SK-N-SH treated with all-trans-retinoic acid at 6 μM for 48 hours (cell line): ENCODE measurements at regions not wholly inside any gene's neighbourhood (a gene's known extent, or its start where the extent isn't known, plus 50 kb on each side); places are given as distances from the start of the nearest gene placed in this dataset.

Experiments
- ATAC-seq: fragments of 200-7000 bp; cut with Tn5 transposase; 3 replicates; pipeline ENCODE4 v1.9.1; 2020; ENCODE audit warnings: mild to moderate bottlenecking, moderate library complexity
- ARNTL ChIP-seq: fragments of 450-650 bp; formaldehyde crosslinking; IDR thresholded peaks from 2 replicates; pipeline ENCODE4 v1.5.0; 2020; ENCODE audit warnings: low read depth, mild to moderate bottlenecking, moderate library complexity, borderline replicate concordance
- BACH2 ChIP-seq: fragments of 250-450 bp; sonication (Bioruptor Pico); IDR thresholded peaks from 2 replicates; pipeline ENCODE4 v1.9.0; 2021; ENCODE audit warnings: mild to moderate bottlenecking, borderline replicate concordance
- CSDC2 ChIP-seq: fragments of 250-450 bp; sonication (Bioruptor Pico); IDR thresholded peaks from 2 replicates; pipeline ENCODE4 v1.5.0; 2020; ENCODE audit warnings: mild to moderate bottlenecking, moderate library complexity
- ESRRG ChIP-seq: fragments of 250-450 bp; sonication (Bioruptor Pico); IDR thresholded peaks from 2 replicates; pipeline ENCODE4 v1.6.1; 2021; ENCODE audit warnings: mild to moderate bottlenecking
- GLIS3 ChIP-seq: fragments of 250-450 bp; sonication (Bioruptor Pico); IDR thresholded peaks from 2 replicates; pipeline ENCODE4 v1.5.0; 2020; ENCODE audit warnings: mild to moderate bottlenecking, moderate library complexity
- ISL1 ChIP-seq: fragments of 250-450 bp; sonication (Bioruptor Pico); IDR thresholded peaks from 2 replicates; pipeline ENCODE4 v2.1.2; 2022; ENCODE audit warnings: mild to moderate bottlenecking, moderate library complexity
- OSR1 ChIP-seq: fragments of 250-450 bp; sonication (Bioruptor Pico); IDR thresholded peaks from 2 replicates; pipeline ENCODE4 v1.8.0; 2022; ENCODE audit warnings: moderate library complexity, mild to moderate bottlenecking, inconsistent platforms
- RARB ChIP-seq: fragments of 250-450 bp; sonication (Bioruptor Pico); IDR thresholded peaks from 2 replicates; pipeline ENCODE4 v1.8.0; 2021; ENCODE audit warnings: mild to moderate bottlenecking, moderate library complexity
- SNAI2 ChIP-seq: fragments of 250-450 bp; sonication (Bioruptor Pico); IDR thresholded peaks from 2 replicates; pipeline ENCODE4 v1.5.0; 2020; ENCODE audit warnings: mild to moderate bottlenecking, moderate library complexity
- TCF4 ChIP-seq: fragments of 250-450 bp; sonication (Bioruptor Pico); IDR thresholded peaks from 2 replicates; pipeline ENCODE4 v1.8.0; 2021; ENCODE audit warnings: mild to moderate bottlenecking, moderate library complexity, borderline replicate concordance
- TOX ChIP-seq: fragments of 250-450 bp; sonication (Bioruptor Pico); IDR thresholded peaks from 2 replicates; pipeline ENCODE4 v1.8.0; 2021; ENCODE audit warnings: mild to moderate bottlenecking, moderate library complexity, borderline replicate concordance
- ZC3H10 ChIP-seq: fragments of 250-450 bp; sonication (Bioruptor Pico); IDR thresholded peaks from 2 replicates; pipeline ENCODE4 v1.5.1; 2021; ENCODE audit warnings: mild to moderate bottlenecking, moderate library complexity
- ZFP3 ChIP-seq: fragments of 250-450 bp; sonication (Bioruptor Pico); IDR thresholded peaks from 2 replicates; pipeline ENCODE4 v1.5.0; 2020; ENCODE audit warnings: mild to moderate bottlenecking, moderate library complexity
- ZFP30 ChIP-seq: fragments of 450-650 bp; formaldehyde crosslinking; IDR thresholded peaks from 2 replicates; pipeline ENCODE4 v1.5.0; 2022; ENCODE audit warnings: mild to moderate bottlenecking, moderate library complexity
- ZNF565 ChIP-seq: fragments of 450-650 bp; formaldehyde crosslinking; conservative IDR thresholded peaks from 2 replicates; pipeline ENCODE4 v1.5.0; 2020; ENCODE audit warnings: low read depth, mild to moderate bottlenecking, moderate library complexity
- ZNF70 ChIP-seq: fragments of 450-650 bp; formaldehyde crosslinking; IDR thresholded peaks from 2 replicates; pipeline ENCODE4 v1.5.0; 2020; ENCODE audit warnings: mild to moderate bottlenecking, moderate library complexity
- TF ChIP-seq, protein P1 (sequence below): fragments of 250-450 bp; sonication (Bioruptor Pico); IDR thresholded peaks from 2 replicates; pipeline ENCODE4 v1.8.0; 2020; ENCODE audit warnings: mild to moderate bottlenecking, moderate library complexity, borderline replicate concordance
- TF ChIP-seq, protein P2 (sequence below): fragments of 250-450 bp; sonication (Bioruptor Pico); IDR thresholded peaks from 2 replicates; pipeline ENCODE4 v1.5.1; 2021; ENCODE audit warnings: mild to moderate bottlenecking, moderate library complexity
- TF ChIP-seq, protein P3 (sequence below): fragments of 250-450 bp; sonication (Bioruptor Pico); IDR thresholded peaks from 2 replicates; pipeline ENCODE4 v1.5.0; 2020; ENCODE audit warnings: mild to moderate bottlenecking, moderate library complexity
- TF ChIP-seq, protein P4 (sequence below): fragments of 250-450 bp; sonication (Bioruptor Pico); IDR thresholded peaks from 2 replicates; pipeline ENCODE4 v1.8.0; 2021; ENCODE audit warnings: low read depth, mild to moderate bottlenecking, moderate library complexity, borderline replicate concordance
- TF ChIP-seq, protein P5 (sequence below): fragments of 250-450 bp; sonication (Bioruptor Pico); IDR thresholded peaks from 2 replicates; pipeline ENCODE4 v1.5.1; 2020; ENCODE audit warnings: low read depth, mild to moderate bottlenecking, moderate library complexity

DNA sequence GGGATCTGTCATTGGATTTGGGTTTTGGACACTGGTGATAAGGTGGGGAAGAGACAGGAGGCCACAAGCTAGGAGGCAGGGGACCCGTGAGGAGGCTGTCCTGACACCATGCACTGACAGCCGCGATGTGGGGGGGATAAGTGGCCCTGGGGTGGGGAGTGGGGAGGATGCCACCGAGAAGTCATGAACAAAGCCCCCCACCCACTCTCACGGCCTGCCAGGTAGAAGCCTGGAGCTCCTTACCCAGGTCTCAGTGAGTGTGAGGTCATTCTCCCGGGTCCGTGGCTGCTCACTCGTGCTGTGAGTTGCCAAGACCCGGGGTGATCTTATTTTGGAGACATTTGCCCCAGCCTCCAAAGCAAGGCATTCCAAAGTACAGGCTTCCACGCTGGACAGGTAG lies 165.9 kb upstream of the TNRC6C start:
- TF ChIP-seq ESRRG (CRISPR knock-in tag): no peak
- no peak for ATAC-seq

DNA sequence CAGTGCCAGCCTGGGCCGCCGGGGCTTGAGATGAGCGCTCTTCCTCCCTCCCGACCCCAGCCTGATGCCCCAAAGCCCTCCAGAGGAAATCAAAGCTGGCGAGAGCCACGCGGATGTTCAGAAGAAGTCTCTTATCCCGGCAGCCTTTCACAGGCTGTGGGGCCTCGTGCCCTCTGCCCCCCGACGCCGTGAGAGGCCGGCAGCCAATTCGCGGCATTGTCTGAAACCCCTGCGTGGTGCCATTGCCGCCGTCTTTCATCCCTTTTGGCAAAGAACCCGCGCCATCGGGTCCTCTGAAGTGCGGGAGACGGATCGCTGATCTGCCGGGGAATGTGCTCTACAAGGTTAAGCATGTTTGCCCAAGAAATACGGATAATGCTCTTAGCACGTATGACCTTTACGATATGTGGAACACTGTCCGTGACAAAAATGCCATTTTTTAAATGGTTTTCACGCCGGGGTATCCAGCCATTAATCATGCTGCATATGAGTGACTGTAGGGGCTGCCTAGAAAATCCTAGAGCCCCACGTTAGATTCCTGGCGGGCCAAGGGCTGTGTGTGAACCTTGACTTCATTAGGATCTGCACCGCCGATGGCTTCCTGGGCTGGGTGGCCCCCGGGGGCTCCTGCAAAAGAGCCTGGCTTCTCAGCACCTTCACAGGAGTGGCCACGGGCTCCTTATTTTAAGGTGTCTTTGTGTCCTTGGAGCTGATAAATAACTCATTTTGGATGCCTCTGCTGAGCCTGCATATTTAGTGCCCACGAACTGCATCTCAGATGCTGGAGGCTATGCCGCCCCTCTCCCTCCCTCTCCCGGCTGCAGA lies 165.1 kb upstream of the TNRC6C start:
- ATAC-seq: no peak
- TF ChIP-seq OSR1 (CRISPR knock-in tag) (no peak), ESRRG (CRISPR knock-in tag) (no peak), ZC3H10 (CRISPR knock-in tag) (no peak), TCF4 (CRISPR knock-in tag) (no peak), ZFP3 (no peak), GLIS3 (CRISPR knock-in tag) (no peak), ZNF565 (CRISPR knock-in tag) (no peak), TOX (no peak)
- TF ChIP-seq, protein P1, sequence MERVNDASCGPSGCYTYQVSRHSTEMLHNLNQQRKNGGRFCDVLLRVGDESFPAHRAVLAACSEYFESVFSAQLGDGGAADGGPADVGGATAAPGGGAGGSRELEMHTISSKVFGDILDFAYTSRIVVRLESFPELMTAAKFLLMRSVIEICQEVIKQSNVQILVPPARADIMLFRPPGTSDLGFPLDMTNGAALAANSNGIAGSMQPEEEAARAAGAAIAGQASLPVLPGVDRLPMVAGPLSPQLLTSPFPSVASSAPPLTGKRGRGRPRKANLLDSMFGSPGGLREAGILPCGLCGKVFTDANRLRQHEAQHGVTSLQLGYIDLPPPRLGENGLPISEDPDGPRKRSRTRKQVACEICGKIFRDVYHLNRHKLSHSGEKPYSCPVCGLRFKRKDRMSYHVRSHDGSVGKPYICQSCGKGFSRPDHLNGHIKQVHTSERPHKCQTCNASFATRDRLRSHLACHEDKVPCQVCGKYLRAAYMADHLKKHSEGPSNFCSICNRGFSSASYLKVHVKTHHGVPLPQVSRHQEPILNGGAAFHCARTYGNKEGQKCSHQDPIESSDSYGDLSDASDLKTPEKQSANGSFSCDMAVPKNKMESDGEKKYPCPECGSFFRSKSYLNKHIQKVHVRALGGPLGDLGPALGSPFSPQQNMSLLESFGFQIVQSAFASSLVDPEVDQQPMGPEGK (CRISPR knock-in tag): no peak

DNA sequence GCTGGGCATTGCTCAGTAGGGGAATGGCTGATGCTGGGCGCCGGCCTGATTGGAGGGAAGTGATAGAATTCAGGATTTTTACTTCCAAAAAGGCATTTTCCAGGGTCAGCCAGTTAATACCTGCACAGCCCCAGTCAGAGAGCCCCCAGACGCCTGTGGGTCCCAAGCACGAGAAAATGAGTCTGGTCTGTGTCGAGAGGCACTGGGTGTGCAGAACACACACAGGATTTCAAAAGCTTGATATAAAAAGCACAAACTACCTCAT lies 164.6 kb upstream of the TNRC6C start:
- no peak for ATAC-seq
- TF ChIP-seq ZNF70 (no peak), ARNTL (CRISPR knock-in tag) (no peak), TOX (no peak), OSR1 (CRISPR knock-in tag) (no peak), ZFP30 (CRISPR knock-in tag) (no peak), ZC3H10 (CRISPR knock-in tag) (no peak), BACH2 (no peak), TCF4 (CRISPR knock-in tag) (no peak), ESRRG (CRISPR knock-in tag) (no peak), RARB (CRISPR knock-in tag) (no peak), SNAI2 (CRISPR knock-in tag) (no peak), ZFP3 (no peak), CSDC2 (CRISPR knock-in tag) (no peak)
- TF ChIP-seq, protein P2, sequence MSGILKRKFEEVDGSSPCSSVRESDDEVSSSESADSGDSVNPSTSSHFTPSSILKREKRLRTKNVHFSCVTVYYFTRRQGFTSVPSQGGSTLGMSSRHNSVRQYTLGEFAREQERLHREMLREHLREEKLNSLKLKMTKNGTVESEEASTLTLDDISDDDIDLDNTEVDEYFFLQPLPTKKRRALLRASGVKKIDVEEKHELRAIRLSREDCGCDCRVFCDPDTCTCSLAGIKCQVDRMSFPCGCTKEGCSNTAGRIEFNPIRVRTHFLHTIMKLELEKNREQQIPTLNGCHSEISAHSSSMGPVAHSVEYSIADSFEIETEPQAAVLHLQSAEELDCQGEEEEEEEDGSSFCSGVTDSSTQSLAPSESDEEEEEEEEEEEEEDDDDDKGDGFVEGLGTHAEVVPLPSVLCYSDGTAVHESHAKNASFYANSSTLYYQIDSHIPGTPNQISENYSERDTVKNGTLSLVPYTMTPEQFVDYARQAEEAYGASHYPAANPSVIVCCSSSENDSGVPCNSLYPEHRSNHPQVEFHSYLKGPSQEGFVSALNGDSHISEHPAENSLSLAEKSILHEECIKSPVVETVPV (CRISPR knock-in tag): no peak
- TF ChIP-seq, protein P3, sequence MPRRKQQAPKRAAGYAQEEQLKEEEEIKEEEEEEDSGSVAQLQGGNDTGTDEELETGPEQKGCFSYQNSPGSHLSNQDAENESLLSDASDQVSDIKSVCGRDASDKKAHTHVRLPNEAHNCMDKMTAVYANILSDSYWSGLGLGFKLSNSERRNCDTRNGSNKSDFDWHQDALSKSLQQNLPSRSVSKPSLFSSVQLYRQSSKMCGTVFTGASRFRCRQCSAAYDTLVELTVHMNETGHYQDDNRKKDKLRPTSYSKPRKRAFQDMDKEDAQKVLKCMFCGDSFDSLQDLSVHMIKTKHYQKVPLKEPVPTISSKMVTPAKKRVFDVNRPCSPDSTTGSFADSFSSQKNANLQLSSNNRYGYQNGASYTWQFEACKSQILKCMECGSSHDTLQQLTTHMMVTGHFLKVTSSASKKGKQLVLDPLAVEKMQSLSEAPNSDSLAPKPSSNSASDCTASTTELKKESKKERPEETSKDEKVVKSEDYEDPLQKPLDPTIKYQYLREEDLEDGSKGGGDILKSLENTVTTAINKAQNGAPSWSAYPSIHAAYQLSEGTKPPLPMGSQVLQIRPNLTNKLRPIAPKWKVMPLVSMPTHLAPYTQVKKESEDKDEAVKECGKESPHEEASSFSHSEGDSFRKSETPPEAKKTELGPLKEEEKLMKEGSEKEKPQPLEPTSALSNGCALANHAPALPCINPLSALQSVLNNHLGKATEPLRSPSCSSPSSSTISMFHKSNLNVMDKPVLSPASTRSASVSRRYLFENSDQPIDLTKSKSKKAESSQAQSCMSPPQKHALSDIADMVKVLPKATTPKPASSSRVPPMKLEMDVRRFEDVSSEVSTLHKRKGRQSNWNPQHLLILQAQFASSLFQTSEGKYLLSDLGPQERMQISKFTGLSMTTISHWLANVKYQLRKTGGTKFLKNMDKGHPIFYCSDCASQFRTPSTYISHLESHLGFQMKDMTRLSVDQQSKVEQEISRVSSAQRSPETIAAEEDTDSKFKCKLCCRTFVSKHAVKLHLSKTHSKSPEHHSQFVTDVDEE (CRISPR knock-in tag): no peak
- TF ChIP-seq, protein P4, sequence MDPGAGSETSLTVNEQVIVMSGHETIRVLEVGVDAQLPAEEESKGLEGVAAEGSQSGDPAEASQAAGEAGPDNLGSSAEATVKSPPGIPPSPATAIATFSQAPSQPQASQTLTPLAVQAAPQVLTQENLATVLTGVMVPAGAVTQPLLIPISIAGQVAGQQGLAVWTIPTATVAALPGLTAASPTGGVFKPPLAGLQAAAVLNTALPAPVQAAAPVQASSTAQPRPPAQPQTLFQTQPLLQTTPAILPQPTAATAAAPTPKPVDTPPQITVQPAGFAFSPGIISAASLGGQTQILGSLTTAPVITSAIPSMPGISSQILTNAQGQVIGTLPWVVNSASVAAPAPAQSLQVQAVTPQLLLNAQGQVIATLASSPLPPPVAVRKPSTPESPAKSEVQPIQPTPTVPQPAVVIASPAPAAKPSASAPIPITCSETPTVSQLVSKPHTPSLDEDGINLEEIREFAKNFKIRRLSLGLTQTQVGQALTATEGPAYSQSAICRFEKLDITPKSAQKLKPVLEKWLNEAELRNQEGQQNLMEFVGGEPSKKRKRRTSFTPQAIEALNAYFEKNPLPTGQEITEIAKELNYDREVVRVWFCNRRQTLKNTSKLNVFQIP (CRISPR knock-in tag): no peak

DNA sequence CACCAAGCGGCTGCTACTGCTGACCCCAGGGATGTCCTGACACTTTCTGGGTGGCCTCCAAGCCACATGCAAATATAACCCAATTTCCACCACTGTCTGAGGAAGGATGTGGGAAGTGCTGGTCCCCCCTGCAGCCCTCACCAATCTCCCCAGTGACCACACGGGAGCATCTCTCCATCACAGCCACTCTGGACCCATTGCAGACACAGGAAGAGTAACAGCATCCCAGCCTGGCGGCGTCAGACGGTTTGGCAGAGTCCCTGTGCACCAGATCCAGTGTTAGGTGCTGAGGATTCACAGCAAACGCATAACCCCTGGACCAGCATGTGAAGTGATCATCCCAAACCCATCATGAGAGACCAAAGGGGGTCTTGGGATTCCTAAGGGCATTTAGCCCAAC lies 163.7 kb upstream of the TNRC6C start:
- TF ChIP-seq TCF4 (CRISPR knock-in tag) (no peak), ZNF565 (CRISPR knock-in tag) (no peak), OSR1 (CRISPR knock-in tag) (no peak), ZNF70 (no peak), TOX (no peak), ISL1 (CRISPR knock-in tag) (no peak), GLIS3 (CRISPR knock-in tag) (no peak), ARNTL (CRISPR knock-in tag) (no peak), ESRRG (CRISPR knock-in tag) (no peak)
- TF ChIP-seq, protein P5, sequence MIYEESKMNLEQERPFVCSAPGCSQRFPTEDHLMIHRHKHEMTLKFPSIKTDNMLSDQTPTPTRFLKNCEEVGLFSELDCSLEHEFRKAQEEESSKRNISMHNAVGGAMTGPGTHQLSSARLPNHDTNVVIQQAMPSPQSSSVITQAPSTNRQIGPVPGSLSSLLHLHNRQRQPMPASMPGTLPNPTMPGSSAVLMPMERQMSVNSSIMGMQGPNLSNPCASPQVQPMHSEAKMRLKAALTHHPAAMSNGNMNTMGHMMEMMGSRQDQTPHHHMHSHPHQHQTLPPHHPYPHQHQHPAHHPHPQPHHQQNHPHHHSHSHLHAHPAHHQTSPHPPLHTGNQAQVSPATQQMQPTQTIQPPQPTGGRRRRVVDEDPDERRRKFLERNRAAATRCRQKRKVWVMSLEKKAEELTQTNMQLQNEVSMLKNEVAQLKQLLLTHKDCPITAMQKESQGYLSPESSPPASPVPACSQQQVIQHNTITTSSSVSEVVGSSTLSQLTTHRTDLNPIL (CRISPR knock-in tag): no peak
- TF ChIP-seq, protein P2 (CRISPR knock-in tag): no peak
- ATAC-seq: no peak
